Trophoblast cell (in vitro differentiated cells and primary cell): ENCODE measurements at regions not wholly inside any gene's neighbourhood (a gene's known extent, or its start where the extent isn't known, plus 50 kb on each side); places are given as distances from the start of the nearest gene placed in this dataset.
A peak's percentile ranks its signal among the peaks of the same experiment; 100 is the strongest.
"Not testable (repeated sequence)": the region's sequence is repeated elsewhere in the genome, so short reads cannot be mapped to it uniquely, and the experiment has no call there.

ENCODE experiments used
- DNase-seq, 2 donors: peaks; one replicate each; pipeline ENCODE4 v3.0.0-alpha.2; 2016
- H2AFZ ChIP-seq: 2 replicates; pipeline ENCODE4 v1.6.1; 2013; ENCODE audit warnings: low read length, moderate library complexity, mild to moderate bottlenecking; ENCODE audit not compliant: insufficient read depth, poor library complexity
- H2AK5ac ChIP-seq: 2 replicates; pipeline ENCODE4 v1.6.1; 2013; ENCODE audit warnings: mild to moderate bottlenecking, low read length
- H2BK120ac ChIP-seq: 2 replicates; pipeline ENCODE4 v1.6.1; 2013; ENCODE audit warnings: low read length, mild to moderate bottlenecking, moderate library complexity; ENCODE audit not compliant: insufficient read depth, poor library complexity
- H2BK12ac ChIP-seq: 2 replicates; pipeline ENCODE4 v1.6.1; 2013; ENCODE audit warnings: mild to moderate bottlenecking, low read length, moderate library complexity
- H2BK5ac ChIP-seq: 2 replicates; pipeline ENCODE4 v1.6.1; 2013; ENCODE audit warnings: low read length, low read depth, moderate library complexity, mild to moderate bottlenecking; ENCODE audit not compliant: poor library complexity
- H3K14ac ChIP-seq: 2 replicates; pipeline ENCODE4 v1.6.1; 2013; ENCODE audit warnings: mild to moderate bottlenecking, low read length
- H3K18ac ChIP-seq: 2 replicates; pipeline ENCODE4 v1.6.1; 2013; ENCODE audit warnings: mild to moderate bottlenecking, low read length
- H3K23ac ChIP-seq: 2 replicates; pipeline ENCODE4 v1.6.1; 2013; ENCODE audit warnings: low read length
- H3K27ac ChIP-seq: 2 replicates; pipeline ENCODE4 v1.5.1; 2013; ENCODE audit warnings: low read depth, mild to moderate bottlenecking, inconsistent platforms, low read length, moderate library complexity
- H3K27me3 ChIP-seq: 2 replicates; pipeline ENCODE4 v1.6.1; 2013; ENCODE audit warnings: inconsistent platforms, mild to moderate bottlenecking, low read length, moderate library complexity; ENCODE audit not compliant: insufficient read depth
- H3K36me3 ChIP-seq, 2 experiments: 1 replicate in 1 of 2; 2 replicates in 1 of 2; pipeline ENCODE4 v1.6.1; 2013; ENCODE audit warnings: low read length in 2 of 2, mild to moderate bottlenecking in 2 of 2, moderate library complexity in 1 of 2; ENCODE audit not compliant: insufficient read depth in 2 of 2, control insufficient read depth in 1 of 2
- H3K4ac ChIP-seq: 2 replicates; pipeline ENCODE4 v1.6.1; 2013; ENCODE audit warnings: low read depth, mild to moderate bottlenecking, low read length, moderate library complexity
- H3K4me1 ChIP-seq, 2 experiments: 1 replicate in 1 of 2; 2 replicates in 1 of 2; pipeline ENCODE4 v1.6.1; 2013; ENCODE audit warnings: low read length in 2 of 2, mild to moderate bottlenecking in 2 of 2, moderate library complexity in 1 of 2; ENCODE audit not compliant: insufficient read depth in 2 of 2, control insufficient read depth in 1 of 2
- H3K4me2 ChIP-seq: 2 replicates; pipeline ENCODE4 v1.6.1; 2013; ENCODE audit warnings: inconsistent platforms, mild to moderate bottlenecking, low read length, moderate library complexity
- H3K4me3 ChIP-seq: 2 replicates; pipeline ENCODE4 v1.5.1; 2013; ENCODE audit warnings: mild to moderate bottlenecking, low read depth, low read length, inconsistent platforms
- H3K79me1 ChIP-seq: one replicate; pipeline ENCODE4 v1.6.1; 2013; ENCODE audit warnings: low read length
- H3K79me2 ChIP-seq: 2 replicates; pipeline ENCODE4 v1.6.1; 2013; ENCODE audit warnings: low read length, mild to moderate bottlenecking; ENCODE audit not compliant: control insufficient read depth, insufficient read depth, poor library complexity
- H3K9ac ChIP-seq: 2 replicates; pipeline ENCODE4 v1.6.1; 2013; ENCODE audit warnings: mild to moderate bottlenecking, low read length
- H3K9me3 ChIP-seq: 2 replicates; pipeline ENCODE4 v1.6.1; 2013; ENCODE audit warnings: low read depth, mild to moderate bottlenecking, control low read depth, inconsistent platforms, low read length; ENCODE audit not compliant: insufficient read depth
- H4K12ac ChIP-seq: 2 replicates; pipeline ENCODE4 v1.6.1; 2013; ENCODE audit warnings: low read depth, mild to moderate bottlenecking, low read length, moderate library complexity
- H4K8ac ChIP-seq: 2 replicates; pipeline ENCODE4 v1.6.1; 2013; ENCODE audit warnings: low read depth, mild to moderate bottlenecking, low read length, moderate library complexity
- H4K91ac ChIP-seq: one replicate; pipeline ENCODE4 v1.6.1; 2013; ENCODE audit warnings: low read depth, mild to moderate bottlenecking, low read length, moderate library complexity
- WGBS: extraction: QIAGEN DNeasy Blood & Tissue Kit; methylation state at CpG from one replicate; pipeline ENCODE4 v1.1.7; 2013; ENCODE audit warnings: missing lambda C conversion rate; ENCODE audit not compliant: insufficient read length, insufficient coverage; ENCODE audit errors: extremely low coverage; 5-methylcytosine and 5-hydroxymethylcytosine counted together

DNA sequence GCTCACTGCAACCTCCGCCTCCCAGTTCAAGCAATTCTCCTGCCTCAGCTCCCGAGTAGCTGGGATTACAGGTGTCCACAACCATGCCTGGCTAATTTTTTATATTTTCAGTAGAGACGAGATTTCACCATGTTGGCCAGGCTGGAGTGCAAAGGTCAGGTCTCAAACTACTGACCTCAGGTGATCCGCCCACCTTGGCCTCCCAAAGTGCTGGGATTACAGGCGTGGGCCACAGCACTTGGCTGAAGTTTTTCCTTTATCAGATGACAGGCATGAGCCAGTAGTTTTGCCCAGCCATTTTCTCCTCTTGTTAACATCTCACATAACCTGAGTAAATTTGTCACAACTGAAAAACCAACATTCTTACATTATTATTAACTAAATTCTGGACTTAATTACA, 470.7 kb upstream of the C16orf82 start:
- H3K27me3 ChIP-seq, H3K18ac ChIP-seq, H3K36me3 ChIP-seq, H3K9ac ChIP-seq, H3K4me2 ChIP-seq, H2BK12ac ChIP-seq, H3K9me3 ChIP-seq, H3K23ac ChIP-seq, H3K14ac ChIP-seq, H2BK120ac ChIP-seq, H2AFZ ChIP-seq, H4K8ac ChIP-seq, H2BK5ac ChIP-seq, DNase-seq, H3K4me3 ChIP-seq, H4K12ac ChIP-seq, H2AK5ac ChIP-seq, H3K4ac ChIP-seq, H4K91ac ChIP-seq, H3K27ac ChIP-seq, H3K79me1 ChIP-seq, H3K79me2 ChIP-seq, H3K4me1 ChIP-seq: not testable (repeated sequence)
- no CpG with 5 or more reads among the region's 5 CpGs for WGBS

DNA sequence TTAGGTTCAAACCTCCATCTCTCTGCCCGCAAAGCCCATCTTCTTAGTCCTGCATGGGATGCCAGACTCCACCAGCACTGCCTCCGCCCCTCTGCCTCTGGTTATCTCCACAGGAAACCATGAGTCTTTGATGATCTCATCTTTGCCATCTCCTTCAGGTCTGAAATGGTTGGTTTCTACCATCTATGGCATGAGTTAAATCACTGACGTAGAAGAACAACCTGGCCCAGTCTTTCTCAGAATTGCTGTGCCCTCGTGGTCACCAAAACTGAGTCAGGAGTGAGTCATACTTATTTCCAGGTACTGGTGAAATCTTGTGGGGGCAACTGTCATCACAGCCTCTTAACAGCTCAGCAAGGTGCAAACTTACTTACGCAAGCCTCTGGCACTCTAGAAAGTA, 468.7 kb upstream of the C16orf82 start:
- peak in 1 of 2 donors; percentile 8 for DNase-seq
- Histone ChIP-seq H3K79me1 (no peaks in the 10 kb centered on the region), H4K91ac (no peak overlapping the region), H2BK12ac (no peak overlapping the region), H2BK120ac (no peak overlapping the region), H3K4me3 (no peak overlapping the region), H2AFZ (no peak overlapping the region), H4K8ac (no peak overlapping the region), H2AK5ac (no peak overlapping the region), H3K4me1 (peaks cover 0 to 3% of the 10 kb centered on the region in 2 experiments), H3K4ac (no peak overlapping the region), H3K23ac (no peak overlapping the region), H3K36me3 (no peaks in the 10 kb centered on the region), H3K9ac (no peak overlapping the region), H3K9me3 (peaks cover 2% of the 10 kb centered on the region), H3K27me3 (no peaks in the 10 kb centered on the region), H3K79me2 (no peaks in the 10 kb centered on the region), H3K14ac (no peak overlapping the region), H3K27ac (no peak overlapping the region), H3K18ac (no peak overlapping the region), H4K12ac (no peak overlapping the region), H2BK5ac (no peak overlapping the region), H3K4me2 (no peak overlapping the region)
- WGBS, result no CpG with 5 or more reads among the region's 5 CpGs

DNA sequence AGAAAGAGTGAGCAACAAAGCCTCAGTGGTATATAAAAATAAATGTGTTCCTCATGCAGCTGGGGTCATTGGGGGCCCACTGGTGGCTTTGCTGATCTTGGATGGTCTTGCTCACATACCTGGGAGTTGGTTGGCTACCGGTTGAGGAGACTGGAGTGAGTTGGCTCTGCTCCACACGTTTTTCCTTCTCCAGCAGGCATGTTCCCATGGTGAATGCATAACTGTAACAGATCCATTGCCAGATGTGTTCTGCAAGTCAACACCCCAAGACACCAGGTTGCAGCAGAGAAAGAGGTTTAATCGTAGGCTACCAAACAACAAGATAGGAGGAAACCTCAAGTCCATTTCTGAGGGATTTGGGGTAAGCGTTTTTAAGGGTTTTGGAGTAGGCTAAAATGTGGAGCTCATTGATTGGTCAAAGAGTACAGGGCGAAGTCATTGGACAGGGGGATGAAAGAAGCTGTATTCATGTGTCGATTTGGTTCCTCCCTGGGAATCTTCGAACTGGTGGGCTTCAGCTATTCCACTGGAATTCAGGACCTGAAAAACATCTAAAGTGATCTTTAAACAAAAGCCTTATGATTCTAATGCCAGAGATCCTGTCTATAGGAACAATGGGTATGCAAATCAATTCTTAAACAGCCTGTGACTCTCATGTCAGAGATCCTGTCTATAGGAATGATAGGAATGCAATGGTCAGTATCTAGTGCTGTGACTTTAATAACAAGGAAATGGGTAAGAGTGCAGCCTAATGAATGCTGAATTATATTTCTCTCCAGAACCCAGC, 467.5 kb upstream of the C16orf82 start:
- no peak overlapping the region for H3K4me3 ChIP-seq
- no peak overlapping the region for H2BK5ac ChIP-seq
- H3K4me2 ChIP-seq, result no peak overlapping the region
- H3K79me2 ChIP-seq, result no peaks in the 10 kb centered on the region
- peaks cover 0 to 3% of the 10 kb centered on the region in 2 experiments for H3K4me1 ChIP-seq
- H3K27ac ChIP-seq, result no peak overlapping the region
- no peak overlapping the region for H2BK12ac ChIP-seq
- no peak for DNase-seq
- no peak overlapping the region for H4K12ac ChIP-seq
- no peak overlapping the region for H2AK5ac ChIP-seq
- no peak overlapping the region for H3K4ac ChIP-seq
- WGBS, result no CpG with 5 or more reads among the region's 7 CpGs
- no peak overlapping the region for H2AFZ ChIP-seq
- H3K23ac ChIP-seq, result no peak overlapping the region
- H3K14ac ChIP-seq, result no peak overlapping the region
- no peaks in the 10 kb centered on the region for H3K79me1 ChIP-seq
- H3K36me3 ChIP-seq, result no peaks in the 10 kb centered on the region
- peaks cover 2% of the 10 kb centered on the region for H3K9me3 ChIP-seq
- H3K9ac ChIP-seq, result no peak overlapping the region
- H4K8ac ChIP-seq, result no peak overlapping the region
- no peak overlapping the region for H4K91ac ChIP-seq
- H3K18ac ChIP-seq, result no peak overlapping the region
- H2BK120ac ChIP-seq, result no peak overlapping the region
- no peaks in the 10 kb centered on the region for H3K27me3 ChIP-seq

- no peak overlapping the region for H3K14ac ChIP-seq
- H4K8ac ChIP-seq, result no peak overlapping the region
- no peak overlapping the region for H3K4me3 ChIP-seq
- WGBS, result no CpG with 5 or more reads among the region's 2 CpGs
- no peak overlapping the region for H4K12ac ChIP-seq
- no peak overlapping the region for H3K4ac ChIP-seq
- H2BK12ac ChIP-seq, result no peak overlapping the region
- no peaks in the 10 kb centered on the region for H3K79me2 ChIP-seq
- no peaks in the 10 kb centered on the region for H3K27me3 ChIP-seq
- peaks cover 2% of the 10 kb centered on the region for H3K9me3 ChIP-seq
- no peak overlapping the region for H3K18ac ChIP-seq
- H3K79me1 ChIP-seq, result no peaks in the 10 kb centered on the region
- no peak overlapping the region for H4K91ac ChIP-seq
- no peak overlapping the region for H2AFZ ChIP-seq
- H3K9ac ChIP-seq, result no peak overlapping the region
- H3K36me3 ChIP-seq, result no peaks in the 10 kb centered on the region
- no peak overlapping the region for H2BK120ac ChIP-seq
- no peak overlapping the region for H3K27ac ChIP-seq
- H3K4me1 ChIP-seq, result peaks cover 0 to 3% of the 10 kb centered on the region in 2 experiments
- no peak overlapping the region for H2AK5ac ChIP-seq
- H3K4me2 ChIP-seq, result no peak overlapping the region
- no peak overlapping the region for H3K23ac ChIP-seq
- peak; percentile 7 to 43 for DNase-seq
- no peak overlapping the region for H2BK5ac ChIP-seq
These were observed 467.0 kb upstream of the C16orf82 start for GRCh38 chr16:26599785-26600104.
